ENCODE measurements at regions not wholly inside any gene's neighbourhood (a gene's known extent, or its start where the extent isn't known, plus 50 kb on each side); places are given as distances from the start of the nearest gene placed in this dataset.
"Not testable (repeated sequence)": the region's sequence is repeated elsewhere in the genome, so short reads cannot be mapped to it uniquely, and the experiment has no call there.

DNA sequence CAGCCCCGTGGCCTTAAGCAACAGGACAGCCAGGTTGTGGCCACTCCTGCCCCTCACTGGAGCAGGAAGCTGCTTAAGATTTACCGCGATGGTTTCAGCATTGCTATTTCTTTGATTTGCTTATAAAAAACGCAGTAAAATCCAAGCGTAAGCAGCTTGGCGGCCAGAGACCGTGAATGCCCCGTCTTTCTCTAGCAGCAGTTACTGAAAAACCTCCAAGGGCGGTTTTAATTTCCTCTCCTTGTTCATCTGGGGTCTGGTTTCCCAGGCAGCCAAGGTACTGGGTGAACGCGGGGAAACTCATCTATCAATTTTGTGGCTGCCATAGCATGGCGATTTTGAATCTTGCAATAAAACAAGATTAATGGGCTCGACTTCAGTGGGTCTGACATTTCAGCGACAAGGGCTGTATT, 130.3 kb downstream of the MINAR1 start:
- no peaks in the 10 kb centered on the region for H3K9me3 ChIP-seq
- H3K4me1 ChIP-seq: no peaks in the 10 kb centered on the region
- H3K27ac ChIP-seq: no peak overlapping the region
- H3K36me3 ChIP-seq: no peaks in the 10 kb centered on the region
- TF ChIP-seq POLR2AphosphoS5 (IDR thresholded peaks at IDR 0.05): no peak
- TF ChIP-seq, protein P1, sequence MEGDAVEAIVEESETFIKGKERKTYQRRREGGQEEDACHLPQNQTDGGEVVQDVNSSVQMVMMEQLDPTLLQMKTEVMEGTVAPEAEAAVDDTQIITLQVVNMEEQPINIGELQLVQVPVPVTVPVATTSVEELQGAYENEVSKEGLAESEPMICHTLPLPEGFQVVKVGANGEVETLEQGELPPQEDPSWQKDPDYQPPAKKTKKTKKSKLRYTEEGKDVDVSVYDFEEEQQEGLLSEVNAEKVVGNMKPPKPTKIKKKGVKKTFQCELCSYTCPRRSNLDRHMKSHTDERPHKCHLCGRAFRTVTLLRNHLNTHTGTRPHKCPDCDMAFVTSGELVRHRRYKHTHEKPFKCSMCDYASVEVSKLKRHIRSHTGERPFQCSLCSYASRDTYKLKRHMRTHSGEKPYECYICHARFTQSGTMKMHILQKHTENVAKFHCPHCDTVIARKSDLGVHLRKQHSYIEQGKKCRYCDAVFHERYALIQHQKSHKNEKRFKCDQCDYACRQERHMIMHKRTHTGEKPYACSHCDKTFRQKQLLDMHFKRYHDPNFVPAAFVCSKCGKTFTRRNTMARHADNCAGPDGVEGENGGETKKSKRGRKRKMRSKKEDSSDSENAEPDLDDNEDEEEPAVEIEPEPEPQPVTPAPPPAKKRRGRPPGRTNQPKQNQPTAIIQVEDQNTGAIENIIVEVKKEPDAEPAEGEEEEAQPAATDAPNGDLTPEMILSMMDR (IDR thresholded peaks at IDR 0.05): no peak
- WGBS, 2 donors: 71 to 81% methylated on average over 14 of the region's 14 CpGs
- ATAC-seq (ENCODE audit: low FRiP score in 2 of 2): no peak
- no peak for DNase-seq
- H3K27me3 ChIP-seq: no peaks in the 10 kb centered on the region
- no peak overlapping the region for H3K4me3 ChIP-seq

GRCh38 chr15:79562899-79563298, 130.8 kb downstream of the MINAR1 start:
- ATAC-seq (ENCODE audit: low FRiP score in 2 of 2) (no peak), DNase-seq (no peak)
- 73 to 77% methylated on average over 10 of the region's 10 CpGs for WGBS, 2 donors
- no peak overlapping the region for H3K27ac ChIP-seq
- no peaks in the 10 kb centered on the region for H3K9me3 ChIP-seq
- no peak overlapping the region for H3K4me3 ChIP-seq
- H3K36me3 ChIP-seq: no peaks in the 10 kb centered on the region
- H3K4me1 ChIP-seq: no peaks in the 10 kb centered on the region
- TF ChIP-seq POLR2A (IDR thresholded peaks at IDR 0.05) (no peak), POLR2AphosphoS5 (IDR thresholded peaks at IDR 0.05) (no peak), EP300 (IDR thresholded peaks at IDR 0.05) (no peak)
- TF ChIP-seq, protein P1 (IDR thresholded peaks at IDR 0.05): no peak
- no peaks in the 10 kb centered on the region for H3K27me3 ChIP-seq

- Histone ChIP-seq H3K4me3 (no peak overlapping the region), H3K27me3 (no peaks in the 10 kb centered on the region), H3K36me3 (no peaks in the 10 kb centered on the region), H3K4me1 (no peaks in the 10 kb centered on the region), H3K9me3 (peaks cover 0 to 4% (median 0%) of the 10 kb centered on the region in 4 donors), H3K27ac (no peak overlapping the region)
- DNase-seq: no peak
- no peak for ATAC-seq (ENCODE audit: low FRiP score in 2 of 2)
- no peak for TF ChIP-seq POLR2AphosphoS5 (IDR thresholded peaks at IDR 0.05)
- WGBS, 2 donors: 63 to 68% methylated on average over 2 of the region's 2 CpGs
These were observed 137.9 kb downstream of the MINAR1 start for GRCh38 chr15:79570004-79570403.

DNA sequence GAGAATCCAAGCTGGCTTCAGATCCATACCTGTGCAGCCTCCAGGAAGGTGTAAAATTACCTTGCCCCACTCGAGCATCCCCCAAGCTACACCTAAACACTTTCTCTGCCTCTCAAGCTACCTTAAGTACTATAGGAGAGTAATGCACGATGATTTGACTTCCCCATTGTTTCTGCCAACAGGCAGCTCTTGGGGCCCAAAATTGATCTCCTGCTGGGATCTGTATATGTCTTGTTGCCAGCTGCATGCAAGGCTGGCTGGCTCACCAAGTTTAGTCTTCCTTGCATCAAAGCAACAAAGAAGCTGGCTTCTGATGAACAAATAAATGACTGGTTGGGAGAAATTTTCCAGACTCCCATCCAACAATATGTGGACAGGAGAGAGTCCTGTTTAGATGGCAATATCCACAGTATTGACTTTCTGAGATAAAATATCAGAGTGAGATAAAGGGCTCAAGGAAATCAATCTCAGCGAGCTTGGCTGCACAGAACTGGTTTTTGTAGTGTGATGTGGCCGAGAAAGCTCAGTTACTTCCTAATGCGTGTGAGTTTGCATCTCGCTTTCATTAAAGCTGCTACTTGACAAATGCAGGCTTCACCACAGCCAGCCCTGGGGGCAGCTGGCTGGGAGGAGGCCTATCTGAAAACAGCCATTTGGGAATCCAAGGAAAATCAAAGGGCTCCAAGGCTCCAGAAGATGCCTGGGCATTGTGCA, 140.7 kb downstream of the MINAR1 start:
- 70 to 74% methylated on average over 4 to 6 of the region's 6 CpGs for WGBS, 2 donors
- Histone ChIP-seq H3K27ac (no peak overlapping the region), H3K36me3 (no peaks in the 10 kb centered on the region), H3K27me3 (no peaks in the 10 kb centered on the region), H3K4me3 (no peak overlapping the region), H3K9me3 (peaks cover 0 to 4% (median 0%) of the 10 kb centered on the region in 4 donors), H3K4me1 (no peaks in the 10 kb centered on the region)
- TF ChIP-seq, protein P1 (IDR thresholded peaks at IDR 0.05): no peak
- TF ChIP-seq POLR2AphosphoS5 (IDR thresholded peaks at IDR 0.05): no peak
- TF ChIP-seq EP300 (IDR thresholded peaks at IDR 0.05): no peak
- TF ChIP-seq POLR2A (IDR thresholded peaks at IDR 0.05): no peak
- DNase-seq: no peak
- ATAC-seq (ENCODE audit: low FRiP score in 2 of 2): no peak

DNA sequence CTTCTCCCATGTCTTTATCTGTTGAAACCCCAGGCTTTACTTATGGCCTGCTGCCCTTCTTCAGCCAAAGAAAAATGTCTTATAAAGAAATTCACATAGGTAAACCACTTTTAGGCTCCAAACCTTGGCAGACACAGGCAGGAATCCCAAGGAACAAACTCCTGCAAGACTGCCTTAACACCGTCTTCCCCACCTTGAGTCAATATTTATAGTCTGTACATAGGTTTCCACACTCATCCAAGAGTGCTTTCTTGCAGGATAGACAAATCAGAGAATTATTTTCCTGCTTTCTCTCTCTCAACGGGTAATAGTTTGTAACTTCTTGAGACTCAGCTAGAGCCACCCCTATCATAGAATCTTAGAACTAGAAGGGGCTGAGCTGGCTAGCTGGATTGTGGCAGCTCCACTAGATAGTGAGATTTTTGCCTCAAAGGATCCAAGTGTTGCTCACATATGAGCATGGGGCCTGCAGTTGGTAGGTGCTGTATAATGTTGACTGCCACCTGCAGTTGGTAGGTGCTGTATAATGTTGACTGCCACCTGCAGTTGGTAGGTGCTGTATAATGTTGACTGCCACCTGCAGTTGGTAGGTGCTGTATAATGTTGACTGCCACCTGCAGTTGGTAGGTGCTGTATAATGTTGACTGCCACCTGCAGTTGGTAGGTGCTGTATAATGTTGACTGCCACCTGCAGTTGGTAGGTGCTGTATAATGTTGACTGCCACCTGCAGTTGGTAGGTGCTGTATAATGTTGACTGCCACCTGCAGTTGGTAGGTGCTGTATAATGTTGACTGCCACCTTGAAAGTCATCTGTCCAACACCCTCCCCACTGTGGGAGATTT, 142.5 kb downstream of the MINAR1 start:
- not testable (repeated sequence) for H3K9me3 ChIP-seq; H3K36me3 ChIP-seq; H3K27me3 ChIP-seq; DNase-seq; H3K4me1 ChIP-seq; H3K27ac ChIP-seq; ATAC-seq (ENCODE audit: low FRiP score in 2 of 2); H3K4me3 ChIP-seq
- 58 to 65% methylated on average over 2 of the region's 2 CpGs for WGBS, 2 donors

Measured in upper lobe of left lung (tissue), 6 donors.